HG02678 (cell line): ENCODE measurements at regions not wholly inside any gene's neighbourhood (a gene's known extent, or its start where the extent isn't known, plus 50 kb on each side); places are given as distances from the start of the nearest gene placed in this dataset.
"Not testable (repeated sequence)": the region's sequence is repeated elsewhere in the genome, so short reads cannot be mapped to it uniquely, and the experiment has no call there.

ENCODE experiments used
- ATAC-seq: cut with Tn5 transposase; IDR thresholded peaks from one replicate; pipeline ENCODE4 v1.9.1; 2021; ENCODE audit warnings: mild to moderate bottlenecking, moderate library complexity; ENCODE audit not compliant: unreplicated experiment

DNA sequence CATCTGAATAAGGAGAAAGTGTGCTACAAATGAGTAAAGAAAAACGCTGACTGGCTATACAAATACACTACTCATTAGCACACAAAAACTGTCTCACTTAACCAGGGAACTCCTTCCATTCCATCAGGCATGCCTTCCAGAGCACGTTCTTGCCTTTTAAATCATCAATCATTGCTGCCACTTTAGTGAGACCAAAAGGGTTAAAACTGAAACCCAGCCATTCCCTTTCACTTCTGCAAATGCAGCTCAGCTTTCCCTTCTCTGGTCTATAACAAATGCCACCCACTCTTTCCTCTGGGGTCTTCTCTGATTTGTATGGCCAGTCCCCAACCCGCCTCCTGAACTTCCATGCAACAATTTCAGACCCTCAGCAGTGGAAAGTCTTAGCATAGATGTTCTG, 231.5 kb downstream of the TRIML1 start:
- ATAC-seq: no peak

DNA sequence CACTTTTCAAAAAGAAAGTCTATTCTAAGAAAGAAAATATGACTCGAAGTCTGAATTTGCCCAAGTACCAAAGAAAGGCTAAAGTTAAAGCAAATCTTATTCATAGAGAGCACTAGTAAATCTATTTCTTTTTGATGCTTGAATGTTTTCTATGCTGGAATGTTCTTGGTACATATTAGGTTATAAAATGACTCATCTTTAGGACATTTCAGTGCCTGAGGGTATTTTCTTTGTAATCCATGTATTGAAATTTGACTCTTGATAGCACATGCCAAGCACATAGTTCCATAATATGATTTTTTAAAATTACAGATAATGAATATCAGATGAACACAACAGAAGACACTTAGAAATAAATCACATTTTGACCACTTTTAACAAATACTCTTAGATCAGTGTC, 232.8 kb downstream of the TRIML1 start:
- no peak for ATAC-seq

DNA sequence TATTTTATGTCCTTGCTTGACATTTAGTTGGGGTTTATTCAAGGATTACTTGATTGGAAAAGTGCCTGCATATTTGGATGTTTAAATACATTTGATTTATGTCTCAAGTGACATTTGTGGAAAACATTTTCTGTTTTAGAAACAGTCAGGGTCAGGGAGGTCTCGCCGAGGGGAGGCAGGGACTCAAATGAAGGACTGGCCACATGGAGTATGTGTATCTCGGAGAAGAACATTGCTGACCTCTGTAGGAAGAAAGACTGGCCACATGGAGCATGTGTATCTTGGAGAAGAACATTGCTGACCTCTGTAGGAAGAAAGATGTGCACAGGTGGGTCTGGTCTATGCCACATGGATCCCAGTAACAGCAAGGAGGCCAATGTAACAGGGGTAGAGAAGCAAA, 233.6 kb downstream of the TRIML1 start:
- ATAC-seq: no peak

DNA sequence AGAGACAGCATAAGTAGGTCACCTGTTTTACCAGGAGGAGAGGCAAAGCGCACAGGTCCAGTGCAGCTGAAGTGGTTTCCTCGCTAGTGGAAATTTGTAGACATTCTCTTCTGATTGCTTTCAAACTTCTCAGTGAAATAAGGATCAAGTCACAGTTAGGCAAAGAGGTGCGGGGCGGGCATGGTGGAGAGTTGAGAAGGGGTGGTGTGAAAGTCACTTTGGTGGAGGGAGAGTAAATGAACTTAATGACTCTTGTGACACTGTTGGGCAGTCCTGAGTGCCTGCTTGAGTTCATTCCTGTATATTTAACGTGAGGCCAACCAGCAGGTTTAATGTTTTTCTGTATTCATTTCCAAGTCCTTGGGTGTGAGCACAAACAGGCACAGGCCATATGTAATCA, 235.6 kb downstream of the TRIML1 start:
- no peak for ATAC-seq

DNA sequence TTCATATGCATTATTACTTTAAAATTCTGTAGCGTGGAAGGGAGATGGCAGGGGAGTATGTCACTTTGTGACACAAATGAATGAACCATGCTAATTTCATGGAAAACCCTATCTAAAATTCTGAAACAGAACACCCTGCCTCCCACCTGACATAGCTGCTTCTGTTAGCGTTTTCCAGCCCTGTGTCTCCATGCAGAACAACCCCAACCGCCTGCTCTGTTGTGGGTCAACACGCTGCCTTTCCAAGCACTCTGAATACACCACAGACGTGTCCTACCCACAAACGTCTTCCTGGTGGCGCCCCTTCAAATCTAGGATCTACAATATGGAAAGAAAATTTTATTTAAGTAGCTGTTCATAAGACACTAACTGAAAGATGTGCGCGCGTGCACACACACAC, 238.6 kb downstream of the TRIML1 start:
- no peak for ATAC-seq

DNA sequence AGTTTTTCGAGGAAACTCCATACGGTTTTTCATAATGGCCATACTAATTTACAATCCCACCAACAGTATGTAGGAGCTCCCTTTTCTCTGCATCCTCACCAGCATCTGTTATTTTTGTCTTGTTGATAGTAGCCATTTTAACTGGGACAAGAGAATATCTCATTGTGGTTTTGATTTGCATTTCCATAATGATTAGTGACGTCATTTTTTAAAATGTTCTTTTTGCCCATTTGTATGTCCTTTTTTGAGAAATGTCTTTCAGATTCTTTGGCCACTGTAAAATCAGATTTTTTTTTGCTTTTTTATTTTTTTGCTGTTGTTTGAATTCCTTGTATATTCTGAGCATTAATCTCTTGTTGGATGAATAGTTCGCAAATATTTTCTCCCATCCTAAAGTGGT, 243.9 kb downstream of the TRIML1 start:
- no peak for ATAC-seq

DNA sequence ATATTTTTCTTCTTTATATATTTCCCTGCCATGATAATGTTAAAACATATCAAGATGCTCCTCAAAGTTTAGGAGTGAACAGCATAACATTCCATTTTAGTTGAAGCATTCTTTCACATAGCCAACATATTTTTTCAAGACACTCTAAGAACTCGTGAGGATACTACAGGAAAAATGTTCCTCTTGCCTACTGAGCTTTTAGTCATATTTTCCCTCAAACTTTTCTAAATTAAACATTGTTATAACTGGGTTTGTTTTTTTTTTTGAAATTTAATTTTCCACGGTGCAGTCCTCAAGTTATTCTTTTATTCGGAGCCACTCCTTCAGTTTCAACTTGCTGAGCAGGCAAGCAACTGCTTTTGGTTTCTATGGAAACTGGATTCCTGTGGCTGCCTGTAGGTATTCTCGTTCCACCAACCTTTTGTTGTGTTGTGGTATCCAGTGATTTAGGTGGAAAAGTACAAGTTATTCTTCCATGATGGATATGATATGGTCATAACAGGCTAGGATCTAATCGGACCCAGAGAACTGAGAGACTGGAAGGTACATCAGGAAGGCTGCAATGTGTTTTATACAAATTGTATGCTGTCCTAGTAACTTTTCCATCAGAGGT, 248.0 kb downstream of the TRIML1 start:
- no peak for ATAC-seq

DNA sequence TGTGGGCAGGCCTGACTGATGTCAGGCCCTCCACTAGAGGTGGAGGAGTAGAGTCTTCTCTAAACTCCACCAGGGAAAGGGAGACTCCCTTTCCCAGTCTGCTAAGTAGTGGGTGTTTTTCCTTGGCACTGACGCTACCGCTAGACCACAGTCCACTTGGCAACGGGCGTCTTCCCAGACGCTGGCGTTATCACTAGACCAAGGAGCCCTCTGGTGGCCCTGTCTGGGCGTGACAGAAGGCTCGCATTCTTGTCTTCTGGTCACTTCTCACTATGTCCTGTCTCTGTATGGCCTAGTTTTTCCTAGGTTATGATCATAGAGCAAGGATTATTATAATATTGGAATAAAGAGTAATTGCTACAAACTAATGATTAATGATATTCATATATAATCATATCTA, 252.1 kb downstream of the TRIML1 start:
- ATAC-seq: not testable (repeated sequence)

DNA sequence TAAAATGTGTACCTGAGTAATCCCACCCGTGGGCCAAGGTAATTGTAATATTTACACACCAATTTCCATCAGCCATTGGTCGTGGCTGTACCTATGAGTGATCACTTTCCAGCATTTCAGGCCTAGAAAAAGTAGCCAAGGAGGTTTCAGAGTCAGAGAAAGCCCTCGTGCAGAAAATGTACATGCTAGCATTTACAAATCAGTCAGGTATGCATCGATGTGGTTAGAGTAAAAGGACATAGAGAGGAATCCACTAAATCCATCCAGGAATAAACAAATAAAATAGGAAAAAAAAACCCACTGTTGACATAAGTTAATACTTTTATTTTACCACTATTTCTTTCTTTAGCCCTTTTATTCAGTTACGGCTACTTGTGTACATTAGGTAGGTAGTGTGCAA, 256.8 kb downstream of the TRIML1 start:
- ATAC-seq: no peak

DNA sequence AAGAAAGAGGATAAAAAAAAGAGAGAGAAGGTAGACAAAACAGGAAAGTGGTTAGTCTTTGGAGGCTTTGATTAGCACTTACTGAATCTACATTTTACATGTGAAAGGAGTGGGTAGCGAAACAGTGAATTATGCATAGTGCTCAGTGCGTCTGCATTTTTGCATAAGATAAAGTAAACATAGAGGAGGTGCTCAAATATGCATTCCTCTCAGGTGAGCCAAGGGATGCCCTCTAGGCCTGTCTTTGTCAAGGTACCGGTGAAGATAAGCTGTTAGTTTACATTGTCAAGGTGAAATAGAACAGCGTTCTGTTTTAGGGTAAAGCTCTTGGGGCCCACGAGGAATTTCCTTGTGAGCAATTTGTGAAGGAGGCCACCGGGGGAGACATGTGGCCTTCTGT, 260.6 kb downstream of the TRIML1 start:
- ATAC-seq: no peak

DNA sequence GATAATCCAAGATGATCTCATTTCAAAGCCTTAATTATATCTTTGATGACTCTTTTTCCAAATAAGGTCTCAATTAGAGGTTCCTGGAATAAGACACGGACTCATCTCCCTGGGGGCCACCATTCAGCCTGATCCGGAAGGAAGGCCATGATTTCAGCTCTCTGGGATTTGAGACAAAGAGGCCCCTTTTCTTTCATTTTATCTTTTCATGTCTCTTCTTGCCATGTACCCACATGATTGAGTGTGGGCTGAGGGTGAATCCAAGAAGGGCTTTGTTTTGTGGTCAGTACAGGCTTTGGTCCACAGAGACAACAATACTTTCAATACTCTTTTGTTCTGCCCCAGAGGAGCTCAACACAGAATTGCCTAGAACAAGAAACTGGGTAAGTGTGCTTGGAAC, 261.2 kb downstream of the TRIML1 start:
- ATAC-seq: no peak

DNA sequence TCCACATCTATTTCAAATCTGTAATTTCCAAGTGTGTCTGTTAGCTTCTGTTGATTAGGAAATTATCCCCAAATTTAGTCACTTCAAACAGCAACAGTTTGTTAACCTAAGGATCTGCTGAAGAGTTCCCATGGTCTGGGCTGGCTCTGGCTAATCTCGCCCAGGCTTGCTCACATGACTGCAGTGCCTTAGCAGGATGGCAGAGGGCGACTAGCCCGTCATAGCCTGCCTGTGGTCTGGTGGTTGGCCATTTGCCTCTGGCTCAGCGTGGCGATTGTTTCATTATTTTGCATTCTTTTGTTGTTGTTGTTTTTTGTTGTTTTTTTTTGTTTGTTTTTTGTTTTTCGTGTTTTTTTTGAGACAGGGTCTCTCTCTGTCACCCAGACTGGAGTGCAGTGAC, 264.0 kb downstream of the TRIML1 start:
- ATAC-seq: no peak

DNA sequence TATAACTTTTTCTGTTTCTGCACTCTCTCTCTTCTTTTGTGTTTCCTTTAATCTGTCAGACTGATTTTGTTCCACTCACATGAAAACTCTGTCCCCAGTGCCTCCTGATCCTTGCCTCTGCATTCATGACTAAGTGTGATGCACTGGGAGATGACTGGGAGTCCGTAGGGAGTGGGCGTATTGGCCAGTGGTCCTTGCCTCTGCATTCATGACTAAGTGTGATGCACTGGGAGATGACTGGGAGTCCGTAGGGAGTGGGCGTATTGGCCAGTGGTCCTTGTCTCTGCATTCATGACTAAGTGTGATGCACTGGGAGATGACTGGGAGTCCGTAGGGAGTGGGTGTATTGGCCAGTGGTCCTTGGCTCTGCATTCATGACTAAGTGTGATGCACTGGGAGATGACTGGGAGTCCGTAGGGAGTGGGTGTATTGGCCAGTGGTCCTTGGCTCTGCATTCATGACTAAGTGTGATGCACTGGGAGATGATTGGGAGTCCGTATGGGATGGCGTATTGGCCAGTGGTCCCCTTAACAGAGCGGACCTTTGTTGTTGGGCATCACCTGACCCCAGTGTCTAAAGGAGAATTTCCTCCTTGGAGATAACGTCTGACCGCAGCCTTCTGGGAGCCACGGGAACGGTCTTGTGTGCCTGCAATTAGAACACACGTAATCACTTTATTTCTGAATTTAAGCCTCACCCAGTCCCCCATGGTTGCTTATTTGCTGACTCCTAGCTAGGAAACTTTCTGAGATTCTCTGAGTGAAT, 266.0 kb downstream of the TRIML1 start:
- not testable (repeated sequence) for ATAC-seq

DNA sequence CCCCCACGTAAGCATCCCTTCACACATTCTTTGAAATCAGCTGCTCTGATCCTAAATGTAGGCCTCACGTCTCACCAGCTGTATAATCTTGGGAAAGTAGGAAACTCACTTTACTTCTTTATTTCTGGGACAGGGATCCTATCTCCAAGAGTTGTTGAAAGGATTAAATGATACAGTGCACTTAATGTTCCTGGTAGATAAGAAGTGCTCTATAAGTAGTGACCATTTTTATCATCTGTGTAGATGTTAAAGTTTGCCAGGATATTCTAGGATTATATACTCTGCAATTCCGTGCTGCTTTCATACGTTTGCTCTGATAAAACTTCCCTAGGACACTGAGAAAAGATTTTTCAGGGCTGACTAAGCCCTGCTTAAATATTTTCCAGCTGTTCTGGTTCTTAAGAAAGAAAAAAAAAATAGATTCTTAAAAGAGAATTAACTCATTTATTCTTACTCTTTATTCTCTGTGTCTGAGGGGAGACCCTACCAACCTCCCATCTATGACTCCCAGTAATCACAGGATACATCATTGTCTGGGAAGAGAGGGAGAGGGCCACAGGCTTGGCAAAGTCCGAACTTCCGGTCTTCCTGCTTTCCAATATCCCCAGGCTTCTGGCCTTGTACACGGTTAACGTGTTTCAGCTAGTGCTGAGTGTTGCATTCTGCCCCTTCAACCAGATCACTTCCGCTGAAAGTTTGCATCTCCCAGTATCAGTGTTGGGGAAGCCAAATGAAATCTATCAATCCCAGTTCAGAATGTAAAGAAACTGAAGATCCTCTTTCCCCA, 269.2 kb downstream of the TRIML1 start:
- no peak for ATAC-seq

DNA sequence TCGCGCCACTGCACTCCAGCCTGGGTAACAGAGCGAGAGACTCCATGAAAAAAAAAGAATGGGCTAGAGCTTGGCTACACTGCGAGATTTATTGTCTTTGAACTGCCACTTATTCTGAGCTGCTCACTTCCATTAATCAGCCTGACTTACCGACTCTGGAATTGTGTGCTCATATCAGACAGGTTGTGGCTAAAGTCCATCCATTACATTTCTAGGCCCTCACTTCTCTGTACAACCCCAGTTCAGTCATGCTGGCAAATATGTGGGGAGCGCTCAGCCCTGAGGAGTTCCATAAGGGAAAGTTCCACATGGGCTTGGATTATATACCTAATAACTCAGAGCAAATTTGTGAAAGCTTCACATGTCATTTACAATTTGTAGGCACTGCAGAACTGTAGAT, 270.6 kb downstream of the TRIML1 start:
- ATAC-seq: no peak

DNA sequence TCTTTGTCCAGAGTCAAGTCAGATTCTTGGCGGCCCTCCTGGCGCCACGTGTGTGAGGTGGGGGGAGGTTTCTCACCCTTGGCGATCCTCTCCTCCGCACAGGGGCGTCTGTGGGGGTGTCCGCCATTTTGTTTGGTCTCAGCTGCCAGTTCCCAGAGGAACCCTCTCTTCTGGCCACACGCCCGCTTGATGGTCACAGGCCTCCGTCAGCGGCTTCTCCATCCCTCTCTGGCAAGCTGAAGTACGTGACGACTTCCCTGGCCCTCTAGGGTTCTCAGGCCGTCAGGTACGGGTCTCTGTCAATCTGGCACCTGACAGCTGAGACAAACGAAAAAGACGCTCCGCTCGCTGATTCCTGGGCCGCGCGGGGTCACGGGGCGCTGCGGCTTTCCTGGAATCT, 272.6 kb downstream of the TRIML1 start:
- no peak for ATAC-seq

DNA sequence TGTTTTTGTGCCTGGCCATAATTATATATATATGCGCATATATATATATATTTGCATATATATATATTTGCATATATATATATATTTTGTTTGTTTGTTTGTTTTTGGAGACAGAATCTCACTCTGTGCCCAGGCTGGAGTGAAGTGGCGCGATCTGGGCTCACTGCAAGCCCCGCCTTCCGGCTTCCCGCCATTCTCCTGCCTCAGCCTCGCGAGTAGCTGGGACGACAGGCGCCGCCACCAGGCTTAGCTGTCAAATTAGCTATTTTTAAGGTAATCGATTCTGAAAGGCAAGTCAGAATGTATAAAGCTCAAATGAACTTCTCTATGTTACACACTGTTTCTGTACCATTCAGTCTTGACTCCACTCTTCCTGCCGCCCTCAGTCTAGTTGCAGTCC, 273.3 kb downstream of the TRIML1 start:
- ATAC-seq: no peak

DNA sequence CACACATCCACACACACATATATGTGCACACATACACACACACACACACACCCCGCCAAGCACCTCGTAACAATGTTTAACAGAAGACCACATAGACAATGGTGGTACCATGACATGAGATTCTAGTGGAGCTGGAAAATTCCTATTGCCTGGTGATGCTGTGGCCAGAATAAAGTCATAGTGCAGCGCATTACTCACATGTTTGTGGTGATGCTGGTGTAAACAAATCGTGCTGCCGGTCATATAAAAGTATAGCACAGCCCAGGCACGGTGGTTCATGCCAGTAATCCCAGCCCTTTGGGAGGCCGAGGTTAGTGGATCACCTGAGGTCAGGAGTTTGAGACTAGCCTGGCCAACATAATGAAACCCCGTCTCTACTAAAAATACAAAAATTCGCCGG, 275.2 kb downstream of the TRIML1 start:
- ATAC-seq: no peak

DNA sequence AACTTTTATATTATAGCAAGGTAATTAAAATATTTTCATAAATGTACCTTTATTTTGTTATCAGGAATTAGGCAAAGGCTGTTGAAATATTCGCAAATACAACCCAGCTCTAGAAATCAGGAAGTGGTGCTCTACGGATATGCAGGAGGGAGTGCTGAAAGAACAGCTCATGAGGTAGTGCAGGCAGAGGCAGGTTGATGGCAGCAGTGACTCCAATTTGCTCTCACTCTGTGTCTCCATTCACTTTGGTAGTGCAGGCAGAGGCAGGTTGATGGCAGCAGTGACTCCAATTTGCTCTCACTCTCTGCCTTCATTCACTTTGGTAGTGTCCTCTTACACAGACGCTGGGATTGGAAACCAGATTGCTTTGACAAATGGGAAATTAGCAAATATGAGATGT, 277.9 kb downstream of the TRIML1 start:
- no peak for ATAC-seq

DNA sequence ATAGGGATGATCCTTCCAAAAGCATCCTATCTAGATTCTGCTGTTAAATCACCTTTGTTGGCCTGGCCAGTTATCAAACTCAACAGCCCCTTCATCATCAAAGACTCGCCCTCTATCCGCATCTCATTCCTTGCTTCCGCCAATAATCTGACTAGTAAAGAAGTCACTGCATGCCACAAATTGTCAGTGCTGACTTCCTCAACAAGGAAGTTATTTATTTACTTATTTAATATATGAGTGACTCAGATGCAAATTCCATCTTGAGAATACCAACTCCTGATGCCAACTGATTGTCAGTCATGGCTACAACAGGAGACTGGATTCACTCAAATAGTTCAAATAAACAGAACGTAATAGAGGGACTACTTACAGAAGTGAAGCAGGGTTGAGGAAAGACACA, 283.8 kb downstream of the TRIML1 start:
- ATAC-seq: no peak

DNA sequence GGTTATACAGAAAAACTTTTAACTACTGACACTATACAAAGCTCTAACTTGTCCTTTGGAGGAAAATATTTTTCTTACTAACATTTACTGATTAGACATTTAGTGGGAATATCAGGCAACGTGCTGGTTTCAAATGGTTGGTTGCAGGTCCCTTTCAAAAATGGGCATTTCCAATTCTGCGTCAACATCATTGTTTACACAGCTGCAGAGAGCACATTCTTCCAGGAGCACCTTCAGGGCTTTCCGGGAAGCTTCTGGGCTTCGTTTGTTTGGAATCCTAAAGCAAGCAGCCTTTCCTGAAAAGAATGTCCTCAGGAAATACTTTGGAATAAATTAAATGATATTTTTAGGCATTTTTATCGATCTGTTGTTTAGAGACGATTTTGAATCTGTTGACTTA, 289.7 kb downstream of the TRIML1 start:
- ATAC-seq: no peak

DNA sequence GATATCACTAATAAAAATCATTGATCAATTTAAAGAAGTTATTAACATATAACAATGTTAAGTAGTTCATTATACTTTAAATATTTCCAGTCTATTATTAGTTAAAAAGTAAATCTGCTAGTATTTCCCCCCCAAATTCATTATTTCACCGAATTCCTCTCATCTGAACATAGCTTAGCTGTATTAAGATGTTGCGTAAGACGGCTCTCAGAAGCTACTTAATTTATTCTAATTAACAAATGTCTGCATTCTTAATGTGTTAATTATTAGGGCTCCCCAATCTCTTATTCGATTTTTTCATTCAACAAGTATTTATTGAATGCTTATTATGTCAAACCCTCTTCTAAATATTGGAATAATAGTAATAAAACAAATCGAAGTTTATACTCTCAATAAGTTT, 290.7 kb downstream of the TRIML1 start:
- no peak for ATAC-seq
